ENCODE measurements at regions not wholly inside any gene's neighbourhood (a gene's known extent, or its start where the extent isn't known, plus 50 kb on each side); places are given as distances from the start of the nearest gene placed in this dataset.
"Not testable (repeated sequence)": the region's sequence is repeated elsewhere in the genome, so short reads cannot be mapped to it uniquely, and the experiment has no call there.

GRCh38 chr13:54572037-54572436 lies 1543.4 kb downstream of the OLFM4 start:
- 85% methylated on average over 13 of the region's 13 CpGs for WGBS
- not testable (repeated sequence) for H3K27me3 ChIP-seq (ENCODE audit: control insufficient read depth in 4 of 4, insufficient read depth in 4 of 4, low read length in 3 of 4); DNase-seq (ENCODE audit: low spot score); H3K9me3 ChIP-seq (ENCODE audit: control insufficient read depth in 4 of 4, low read length in 3 of 4); H3K36me3 ChIP-seq (ENCODE audit: control insufficient read depth in 4 of 4, insufficient read depth in 3 of 4, low read depth in 1 of 4, low read length in 3 of 4); H3K9ac ChIP-seq (ENCODE audit: low read depth in 1 of 2, low read length in 2 of 2); H3K4me3 ChIP-seq (ENCODE audit: low read depth in 1 of 3, low read length in 3 of 3); H3K27ac ChIP-seq (ENCODE audit: low read depth in 1 of 2, low read length in 2 of 2); H3K4me1 ChIP-seq (ENCODE audit: control insufficient read depth in 4 of 4, insufficient read depth in 4 of 4, low read length in 3 of 4)

- Histone ChIP-seq H3K4me3 (ENCODE audit: low read depth in 1 of 3, low read length in 3 of 3) (no peak overlapping the region), H3K36me3 (ENCODE audit: control insufficient read depth in 4 of 4, insufficient read depth in 3 of 4, low read depth in 1 of 4, low read length in 3 of 4) (no peaks in the 10 kb centered on the region), H3K27ac (ENCODE audit: low read depth in 1 of 2, low read length in 2 of 2) (no peak overlapping the region), H3K27me3 (ENCODE audit: control insufficient read depth in 4 of 4, insufficient read depth in 4 of 4, low read length in 3 of 4) (no peaks in the 10 kb centered on the region), H3K9ac (ENCODE audit: low read depth in 1 of 2, low read length in 2 of 2) (no peak overlapping the region), H3K4me1 (ENCODE audit: control insufficient read depth in 4 of 4, insufficient read depth in 4 of 4, low read length in 3 of 4) (no peaks in the 10 kb centered on the region), H3K9me3 (ENCODE audit: control insufficient read depth in 4 of 4, low read length in 3 of 4) (no peaks in the 10 kb centered on the region)
- TF ChIP-seq HNF4A (conservative IDR thresholded peaks at IDR 0.05) (no peak), REST (IDR thresholded peaks at IDR 0.05) (no peak), TAF1 (conservative IDR thresholded peaks at IDR 0.05) (no peak), ATF3 (IDR thresholded peaks at IDR 0.05) (no peak), MAX (IDR thresholded peaks at IDR 0.05) (no peak), RXRA (IDR thresholded peaks at IDR 0.05) (no peak), JUND (IDR thresholded peaks at IDR 0.05) (no peak), YY1 (IDR thresholded peaks at IDR 0.05) (no peak), EGR1 (IDR thresholded peaks at IDR 0.05; ENCODE audit: low read depth in 2 of 2) (no peak), HNF4G (IDR thresholded peaks at IDR 0.05) (no peak), FOXA2 (IDR thresholded peaks at IDR 0.05) (no peak), ZBTB33 (IDR thresholded peaks at IDR 0.05) (no peak), CTCF (IDR thresholded peaks at IDR 0.05; ENCODE audit: low read depth, low read length, missing input control) (no peak)
- WGBS: 90% methylated on average over 6 of the region's 6 CpGs
- DNase-seq (ENCODE audit: low spot score): no peak
Measured at GRCh38 chr13:54573186-54573585, 1544.6 kb downstream of the OLFM4 start.
